Activated CD4-positive, alpha-beta T cell treated with anti-CD3 and anti-CD28 coated beads for 1 hour (primary cell): ENCODE measurements at regions not wholly inside any gene's neighbourhood (a gene's known extent, or its start where the extent isn't known, plus 50 kb on each side); places are given as distances from the start of the nearest gene placed in this dataset.
"Not testable (repeated sequence)": the region's sequence is repeated elsewhere in the genome, so short reads cannot be mapped to it uniquely, and the experiment has no call there.

Experiments
- DNase-seq: peaks from one replicate; pipeline ENCODE4 v3.0.0-alpha.2; 2020

- no peak for DNase-seq
Observed at GRCh38 chr17:21517538-21518293, 141.6 kb downstream of the KCNJ12 start.

GRCh38 chr17:21522755-21523336, 146.7 kb downstream of the KCNJ12 start:
- DNase-seq = no peak

- no peak for DNase-seq
Observed at GRCh38 chr17:21523497-21524210, 147.5 kb downstream of the KCNJ12 start.

GRCh38 chr17:21524211-21524591, 148.0 kb downstream of the KCNJ12 start:
- no peak for DNase-seq

- DNase-seq = no peak
Observed at GRCh38 chr17:21525464-21526130, 149.4 kb downstream of the KCNJ12 start.

- no peak for DNase-seq
Observed at GRCh38 chr17:21528031-21528695, 152.0 kb downstream of the KCNJ12 start.

GRCh38 chr17:21530311-21530710, 154.2 kb downstream of the KCNJ12 start:
- no peak for DNase-seq

- DNase-seq = no peak
Observed at GRCh38 chr17:21530841-21531240, 154.7 kb downstream of the KCNJ12 start.

GRCh38 chr17:21532763-21533385, 156.7 kb downstream of the KCNJ12 start:
- DNase-seq = no peak

GRCh38 chr17:21535686-21536375, 156.5 kb upstream of the KCNJ18 start:
- no peak for DNase-seq

GRCh38 chr17:21537302-21537701, 155.0 kb upstream of the KCNJ18 start:
- no peak for DNase-seq

GRCh38 chr17:21538615-21539014, 153.7 kb upstream of the KCNJ18 start:
- no peak for DNase-seq

GRCh38 chr17:21539146-21539545, 153.2 kb upstream of the KCNJ18 start:
- no peak for DNase-seq

- no peak for DNase-seq
Observed at GRCh38 chr17:21540502-21540901, 151.8 kb upstream of the KCNJ18 start.

- DNase-seq = no peak
Observed at GRCh38 chr17:21542070-21542469, 150.3 kb upstream of the KCNJ18 start.

GRCh38 chr17:21542991-21543390, 149.3 kb upstream of the KCNJ18 start:
- no peak for DNase-seq

- DNase-seq = no peak
Observed at GRCh38 chr17:21545064-21545463, 147.3 kb upstream of the KCNJ18 start.

GRCh38 chr17:21548236-21548635, 144.1 kb upstream of the KCNJ18 start:
- no peak for DNase-seq

- DNase-seq = no peak
Observed at GRCh38 chr17:21549107-21549687, 143.1 kb upstream of the KCNJ18 start.

- not testable (repeated sequence) for DNase-seq
Observed at GRCh38 chr17:21550031-21550430, 142.3 kb upstream of the KCNJ18 start.

GRCh38 chr17:21551081-21551881, 141.0 kb upstream of the KCNJ18 start:
- DNase-seq = peak; percentile 74
